Esophagus mucosa (tissue), 1 donor: ENCODE measurements at regions not wholly inside any gene's neighbourhood (a gene's known extent, or its start where the extent isn't known, plus 50 kb on each side); places are given as distances from the start of the nearest gene placed in this dataset.

Experiments used
- ATAC-seq: fragments of 200-7000 bp; cut with Tn5 transposase; one replicate; pipeline ENCODE4 v1.9.1; 2020
- donor health status: DM: yes; HTN: yes; CAD: no.

- ATAC-seq = no peak
These were observed 131.1 kb upstream of the TBX20 start for GRCh38 chr7:35384761-35385700.

GRCh38 chr7:35380739-35381224 lies 126.9 kb upstream of the TBX20 start:
- peak; percentile 42 for ATAC-seq

GRCh38 chr7:35379481-35379880 lies 125.6 kb upstream of the TBX20 start:
- ATAC-seq = no peak

GRCh38 chr7:35375516-35375915 lies 121.6 kb upstream of the TBX20 start:
- no peak for ATAC-seq

GRCh38 chr7:35374858-35375257 lies 121.0 kb upstream of the TBX20 start:
- no peak for ATAC-seq

GRCh38 chr7:35371221-35371620 lies 117.3 kb upstream of the TBX20 start:
- no peak for ATAC-seq

- ATAC-seq = no peak
These were observed 116.8 kb upstream of the TBX20 start for GRCh38 chr7:35370687-35371086.

- ATAC-seq = no peak
These were observed 112.6 kb upstream of the TBX20 start for GRCh38 chr7:35366167-35367155.

GRCh38 chr7:35365523-35365922 lies 111.6 kb upstream of the TBX20 start:
- ATAC-seq = no peak

GRCh38 chr7:35362341-35362740 lies 108.4 kb upstream of the TBX20 start:
- no peak for ATAC-seq

GRCh38 chr7:35359423-35359822 lies 105.5 kb upstream of the TBX20 start:
- no peak for ATAC-seq

- ATAC-seq = no peak
These were observed 102.6 kb upstream of the TBX20 start for GRCh38 chr7:35356495-35356894.

GRCh38 chr7:35355911-35356310 lies 102.0 kb upstream of the TBX20 start:
- no peak for ATAC-seq

GRCh38 chr7:35355199-35355598 lies 101.3 kb upstream of the TBX20 start:
- ATAC-seq = no peak

- ATAC-seq = no peak
These were observed 99.6 kb upstream of the TBX20 start for GRCh38 chr7:35353481-35353880.

GRCh38 chr7:35351466-35351865 lies 97.6 kb upstream of the TBX20 start:
- ATAC-seq = no peak

- no peak for ATAC-seq
These were observed 94.9 kb upstream of the TBX20 start for GRCh38 chr7:35348611-35349400.

GRCh38 chr7:35342786-35343185 lies 88.9 kb upstream of the TBX20 start:
- ATAC-seq = no peak

- no peak for ATAC-seq
These were observed 85.9 kb upstream of the TBX20 start for GRCh38 chr7:35339811-35340210.

- ATAC-seq = no peak
These were observed 82.5 kb upstream of the TBX20 start for GRCh38 chr7:35336444-35336843.

GRCh38 chr7:35334506-35334905 lies 80.6 kb upstream of the TBX20 start:
- ATAC-seq = no peak

GRCh38 chr7:35333265-35333664 lies 79.4 kb upstream of the TBX20 start:
- no peak for ATAC-seq
